HCT116 (cell line): ENCODE measurements at regions not wholly inside any gene's neighbourhood (a gene's known extent, or its start where the extent isn't known, plus 50 kb on each side); places are given as distances from the start of the nearest gene placed in this dataset.

Source experiments
- ATAC-seq: fragments of 200-7000 bp; cut with Tn5 transposase; 2 replicates; pipeline ENCODE4 v1.9.1; 2020; ENCODE audit warnings: mild to moderate bottlenecking, moderate library complexity
- BruUV-seq: library from RNA; stranded (reverse); fragments of 400-500 nt; replicated peaks from 2 replicates; lab custom pipeline; 2021; lab: Mats Ljungman, UMichigan
- CTCF ChIA-PET: fragments of 300-600 bp; sonication (Branson Sonifier 250); formaldehyde crosslinking; loops from one replicate; lab custom pipeline; 2021; ENCODE audit warnings: antibody characterized with exemption; lab: Charles Lee
- POLR2A ChIA-PET: fragments of 300-600, 350-600 bp; sonication (Branson Sonifier 250); formaldehyde crosslinking; loops from one replicate; lab custom pipeline; 2021; ENCODE audit warnings: antibody characterized with exemption; lab: Charles Lee
- RAD21 ChIA-PET, 2 experiments: fragments of 300-600 bp; sonication (Branson Sonifier 250); formaldehyde crosslinking; loops; one replicate each; lab custom pipeline; 2023; ENCODE audit warnings: low total read pairs in 2 of 2; ENCODE audit not compliant: uncharacterized antibody in 2 of 2, unreplicated experiment in 2 of 2, low non-redundant PET in 1 of 2; lab: Charles Lee
- DNase-seq: peaks from one replicate; pipeline ENCODE4 v3.0.0-alpha.2; 2010; ENCODE audit warnings: low read depth, low spot score
- H2AFZ ChIP-seq: fragments of 200-600 bp; shearing (Covaris generic), sonication (generic); 2 replicates; pipeline ENCODE4 v1.6.1; 2017; ENCODE audit warnings: low read depth, mixed run types, mixed read lengths, antibody characterized with exemption, low read length; ENCODE audit not compliant: poor library complexity, severe bottlenecking
- H3K27ac ChIP-seq: 2 replicates; pipeline ENCODE4 v1.5.1; 2012; ENCODE audit warnings: low read depth, low read length
- H3K27me3 ChIP-seq: fragments of 200-600 bp; sonication (generic); 2 replicates; pipeline ENCODE4 v1.6.1; 2016; ENCODE audit warnings: mixed run types, low read length, mixed read lengths; ENCODE audit not compliant: insufficient read depth
- H3K36me3 ChIP-seq, 2 experiments: fragments of 200-500 bp in 1 of 2; fragments of 200-600 bp in 1 of 2; sonication (Bioruptor generic) in 1 of 2; sonication (generic) in 1 of 2; 2 replicates each; pipeline versions ENCODE4 v1.5.1 to v1.6.1; 2014 to 2016; ENCODE audit warnings: low read length in 2 of 2, inconsistent platforms in 1 of 2, mixed read lengths in 1 of 2, mixed run types in 1 of 2; ENCODE audit not compliant: insufficient read depth in 2 of 2, control insufficient read depth in 1 of 2
- H3K4me1 ChIP-seq, 2 experiments: fragments of 200-600 bp in 1 of 2; sonication (generic) in 1 of 2; 2 replicates each; pipeline versions ENCODE4 v1.5.1 to v1.6.1; 2012 to 2017; ENCODE audit warnings: low read length in 2 of 2, inconsistent platforms in 1 of 2, mild to moderate bottlenecking in 1 of 2, mixed read lengths in 1 of 2, mixed run types in 1 of 2, moderate library complexity in 1 of 2; ENCODE audit not compliant: insufficient read depth in 2 of 2, control insufficient read depth in 1 of 2
- H3K4me2 ChIP-seq: fragments of 200-600 bp; sonication (generic); 2 replicates; pipeline ENCODE4 v1.6.1; 2017; ENCODE audit warnings: mixed run types, low read length, mixed read lengths
- H3K4me3 ChIP-seq, 2 experiments: fragments of 200-600 bp in 1 of 2; sonication (generic) in 1 of 2; replicated peaks in 1 of 2; 2 replicates each; pipeline ENCODE4 v1.5.1; 2011 to 2016; ENCODE audit warnings: low read length in 2 of 2, control low read depth in 1 of 2, low read depth in 1 of 2, mild to moderate bottlenecking in 1 of 2, mixed read lengths in 1 of 2, mixed run types in 1 of 2
- H3K79me2 ChIP-seq: fragments of 200-600 bp; sonication (generic); 2 replicates; pipeline ENCODE4 v1.6.1; 2017; ENCODE audit warnings: mild to moderate bottlenecking, mixed run types, low read length, moderate library complexity, mixed read lengths; ENCODE audit not compliant: insufficient read depth
- H3K9ac ChIP-seq: fragments of 200-600 bp; sonication (generic); 2 replicates; pipeline ENCODE4 v1.6.1; 2016; ENCODE audit warnings: low read length, mixed read lengths
- H3K9me2 ChIP-seq: fragments of 200-600 bp; sonication (generic), shearing (Covaris generic); 2 replicates; pipeline ENCODE4 v1.6.1; 2017; ENCODE audit warnings: mixed run types, mild to moderate bottlenecking, moderate library complexity; ENCODE audit not compliant: insufficient read depth
- H3K9me3 ChIP-seq, 2 experiments: fragments of 200-500 bp in 1 of 2; fragments of 200-600 bp in 1 of 2; sonication (Bioruptor generic) in 1 of 2; sonication (generic) in 1 of 2; 2 replicates each; pipeline ENCODE4 v1.6.1; 2014 to 2017; ENCODE audit warnings: low read length in 2 of 2, mixed read lengths in 2 of 2, inconsistent platforms in 1 of 2, low read depth in 1 of 2, mild to moderate bottlenecking in 1 of 2, mixed run types in 1 of 2, moderate library complexity in 1 of 2; ENCODE audit not compliant: control insufficient read depth in 1 of 2, insufficient read depth in 1 of 2
- H4K20me1 ChIP-seq: fragments of 200-600 bp; sonication (generic), shearing (Covaris generic); 2 replicates; pipeline ENCODE4 v1.6.1; 2017; ENCODE audit warnings: mixed run types, mild to moderate bottlenecking, moderate library complexity; ENCODE audit not compliant: insufficient read depth
- CEBPB ChIP-seq: IDR thresholded peaks from 2 replicates; pipeline ENCODE4 v1.6.1; 2012; ENCODE audit warnings: low read depth
- EGR1 ChIP-seq: IDR thresholded peaks from 2 replicates; pipeline ENCODE4 v1.6.1; 2012; ENCODE audit warnings: low read depth
- ELF1 ChIP-seq: IDR thresholded peaks from 2 replicates; pipeline ENCODE4 v1.6.1; 2012; ENCODE audit warnings: low read depth, borderline replicate concordance
- EZH2 ChIP-seq: fragments of 200-600 bp; sonication (generic); IDR thresholded peaks from 2 replicates; pipeline ENCODE4 v1.6.1; 2017; ENCODE audit warnings: antibody characterized with exemption, mixed run types
- JUND ChIP-seq: IDR thresholded peaks from 2 replicates; pipeline ENCODE4 v1.6.1; 2012
- POLR2A ChIP-seq: IDR thresholded peaks from 2 replicates; pipeline ENCODE4 v1.7.0; 2011; ENCODE audit warnings: borderline replicate concordance; ENCODE audit not compliant: insufficient read depth, insufficient read length; ENCODE audit errors: extremely low read depth
- POLR2AphosphoS5 ChIP-seq: IDR thresholded peaks from 2 replicates; pipeline ENCODE4 v1.6.1; 2011; ENCODE audit warnings: mild to moderate bottlenecking, low read depth, low read length, moderate library complexity
- RAD21 ChIP-seq: IDR thresholded peaks from 2 replicates; pipeline ENCODE4 v1.6.1; 2012; ENCODE audit warnings: low read depth, mild to moderate bottlenecking
- SIN3A ChIP-seq: IDR thresholded peaks from 2 replicates; pipeline ENCODE4 v1.6.1; 2012; ENCODE audit warnings: low read depth
- SP1 ChIP-seq: IDR thresholded peaks from 2 replicates; pipeline ENCODE4 v1.6.1; 2012; ENCODE audit warnings: low read depth
- TCF7L2 ChIP-seq: IDR thresholded peaks from 2 replicates; pipeline ENCODE4 v1.7.0; 2011; ENCODE audit warnings: borderline replicate concordance, inconsistent platforms; ENCODE audit not compliant: insufficient read depth, insufficient read length; ENCODE audit errors: extremely low read depth
- ZFX ChIP-seq: fragments of 450-650 bp; IDR thresholded peaks from 2 replicates; pipeline ENCODE4 v1.6.1; 2017
- ZNF274 ChIP-seq: fragments of 200-500 bp; sonication (Bioruptor generic); IDR thresholded peaks from 2 replicates; pipeline ENCODE4 v1.6.1; 2014; ENCODE audit warnings: mild to moderate bottlenecking, low read depth, low read length, inconsistent platforms
- intact Hi-C: fragments of 100-400 bp; cut with micrococcal nuclease; formaldehyde crosslinking; loops from 2 replicates; pipeline ENCODE4 v1.10.0; 2022
- TF ChIP-seq, protein P1 (sequence below): IDR thresholded peaks from 2 replicates; pipeline ENCODE4 v1.6.1; 2012
- TF ChIP-seq, protein P2 (sequence below), 3 experiments: fragments of 200-600 bp in 1 of 3; sonication (generic) in 1 of 3; IDR thresholded peaks in 2 of 3; conservative IDR thresholded peaks in 1 of 3; 2 replicates each; pipeline ENCODE4 v1.5.1; 2012 to 2017; ENCODE audit warnings: low read depth in 2 of 3, low read length in 2 of 3, antibody characterized with exemption in 1 of 3, borderline replicate concordance in 1 of 3, control low read depth in 1 of 3, mild to moderate bottlenecking in 1 of 3, mixed read lengths in 1 of 3, mixed run types in 1 of 3, moderate library complexity in 1 of 3; ENCODE audit not compliant: insufficient read depth in 1 of 3
- TF ChIP-seq, protein P3 (sequence below): IDR thresholded peaks from 2 replicates; pipeline ENCODE4 v1.6.1; 2012; ENCODE audit warnings: low read depth

GRCh38 chr17:27105636-27106035 lies 188.3 kb upstream of the WSB1 start:
- no peaks in the 10 kb centered on the region; the same call in 1 of the 2 replicates for H4K20me1 ChIP-seq
- H3K27ac ChIP-seq: no peak overlapping the region
- ChIA-PET RAD21 (no interaction called here), CTCF (no interaction called here), POLR2A (no interaction called here)
- H2AFZ ChIP-seq: no peak overlapping the region
- intact Hi-C loops: no loop called here
- no peak for DNase-seq
- H3K79me2 ChIP-seq: no peaks in the 10 kb centered on the region
- H3K36me3 ChIP-seq: no peaks in the 10 kb centered on the region
- no peak overlapping the region for H3K4me2 ChIP-seq
- H3K4me3 ChIP-seq: no peak overlapping the region
- no peaks in the 10 kb centered on the region for H3K27me3 ChIP-seq
- BruUV-seq: no TSS peak
- no peaks in the 10 kb centered on the region for H3K9me2 ChIP-seq
- no peak overlapping the region for H3K9ac ChIP-seq
- no peaks in the 10 kb centered on the region for H3K9me3 ChIP-seq
- H3K4me1 ChIP-seq: peaks cover 0 to 5% of the 10 kb centered on the region in 2 experiments; a peak in 1 of 4 replicates
- TF ChIP-seq POLR2A (no peak), SIN3A (no peak), EGR1 (no peak), TCF7L2 (no peak), ZNF274 (no peak), CEBPB (no peak), POLR2AphosphoS5 (no peak), EZH2 (no peak), JUND (no peak), ZFX (no peak), ELF1 (no peak), SP1 (no peak), RAD21 (no peak)
- TF ChIP-seq, protein P1, sequence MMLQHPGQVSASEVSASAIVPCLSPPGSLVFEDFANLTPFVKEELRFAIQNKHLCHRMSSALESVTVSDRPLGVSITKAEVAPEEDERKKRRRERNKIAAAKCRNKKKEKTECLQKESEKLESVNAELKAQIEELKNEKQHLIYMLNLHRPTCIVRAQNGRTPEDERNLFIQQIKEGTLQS: no peak
- TF ChIP-seq, protein P2, sequence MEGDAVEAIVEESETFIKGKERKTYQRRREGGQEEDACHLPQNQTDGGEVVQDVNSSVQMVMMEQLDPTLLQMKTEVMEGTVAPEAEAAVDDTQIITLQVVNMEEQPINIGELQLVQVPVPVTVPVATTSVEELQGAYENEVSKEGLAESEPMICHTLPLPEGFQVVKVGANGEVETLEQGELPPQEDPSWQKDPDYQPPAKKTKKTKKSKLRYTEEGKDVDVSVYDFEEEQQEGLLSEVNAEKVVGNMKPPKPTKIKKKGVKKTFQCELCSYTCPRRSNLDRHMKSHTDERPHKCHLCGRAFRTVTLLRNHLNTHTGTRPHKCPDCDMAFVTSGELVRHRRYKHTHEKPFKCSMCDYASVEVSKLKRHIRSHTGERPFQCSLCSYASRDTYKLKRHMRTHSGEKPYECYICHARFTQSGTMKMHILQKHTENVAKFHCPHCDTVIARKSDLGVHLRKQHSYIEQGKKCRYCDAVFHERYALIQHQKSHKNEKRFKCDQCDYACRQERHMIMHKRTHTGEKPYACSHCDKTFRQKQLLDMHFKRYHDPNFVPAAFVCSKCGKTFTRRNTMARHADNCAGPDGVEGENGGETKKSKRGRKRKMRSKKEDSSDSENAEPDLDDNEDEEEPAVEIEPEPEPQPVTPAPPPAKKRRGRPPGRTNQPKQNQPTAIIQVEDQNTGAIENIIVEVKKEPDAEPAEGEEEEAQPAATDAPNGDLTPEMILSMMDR (IDR thresholded peaks at IDR 0.05 in 2 of 3, conservative IDR thresholded peaks at IDR 0.05 in 1 of 3; ENCODE audit: borderline replicate concordance in 1 of 3, insufficient read depth in 1 of 3, low read depth in 2 of 3, low read length in 2 of 3): no peak
- TF ChIP-seq, protein P3, sequence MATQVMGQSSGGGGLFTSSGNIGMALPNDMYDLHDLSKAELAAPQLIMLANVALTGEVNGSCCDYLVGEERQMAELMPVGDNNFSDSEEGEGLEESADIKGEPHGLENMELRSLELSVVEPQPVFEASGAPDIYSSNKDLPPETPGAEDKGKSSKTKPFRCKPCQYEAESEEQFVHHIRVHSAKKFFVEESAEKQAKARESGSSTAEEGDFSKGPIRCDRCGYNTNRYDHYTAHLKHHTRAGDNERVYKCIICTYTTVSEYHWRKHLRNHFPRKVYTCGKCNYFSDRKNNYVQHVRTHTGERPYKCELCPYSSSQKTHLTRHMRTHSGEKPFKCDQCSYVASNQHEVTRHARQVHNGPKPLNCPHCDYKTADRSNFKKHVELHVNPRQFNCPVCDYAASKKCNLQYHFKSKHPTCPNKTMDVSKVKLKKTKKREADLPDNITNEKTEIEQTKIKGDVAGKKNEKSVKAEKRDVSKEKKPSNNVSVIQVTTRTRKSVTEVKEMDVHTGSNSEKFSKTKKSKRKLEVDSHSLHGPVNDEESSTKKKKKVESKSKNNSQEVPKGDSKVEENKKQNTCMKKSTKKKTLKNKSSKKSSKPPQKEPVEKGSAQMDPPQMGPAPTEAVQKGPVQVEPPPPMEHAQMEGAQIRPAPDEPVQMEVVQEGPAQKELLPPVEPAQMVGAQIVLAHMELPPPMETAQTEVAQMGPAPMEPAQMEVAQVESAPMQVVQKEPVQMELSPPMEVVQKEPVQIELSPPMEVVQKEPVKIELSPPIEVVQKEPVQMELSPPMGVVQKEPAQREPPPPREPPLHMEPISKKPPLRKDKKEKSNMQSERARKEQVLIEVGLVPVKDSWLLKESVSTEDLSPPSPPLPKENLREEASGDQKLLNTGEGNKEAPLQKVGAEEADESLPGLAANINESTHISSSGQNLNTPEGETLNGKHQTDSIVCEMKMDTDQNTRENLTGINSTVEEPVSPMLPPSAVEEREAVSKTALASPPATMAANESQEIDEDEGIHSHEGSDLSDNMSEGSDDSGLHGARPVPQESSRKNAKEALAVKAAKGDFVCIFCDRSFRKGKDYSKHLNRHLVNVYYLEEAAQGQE: no peak
- TF ChIP-seq, all 23 proteins: peak for 0
- no peak for ATAC-seq
